ENCODE measurements at regions not wholly inside any gene's neighbourhood (a gene's known extent, or its start where the extent isn't known, plus 50 kb on each side); places are given as distances from the start of the nearest gene placed in this dataset.

DNA sequence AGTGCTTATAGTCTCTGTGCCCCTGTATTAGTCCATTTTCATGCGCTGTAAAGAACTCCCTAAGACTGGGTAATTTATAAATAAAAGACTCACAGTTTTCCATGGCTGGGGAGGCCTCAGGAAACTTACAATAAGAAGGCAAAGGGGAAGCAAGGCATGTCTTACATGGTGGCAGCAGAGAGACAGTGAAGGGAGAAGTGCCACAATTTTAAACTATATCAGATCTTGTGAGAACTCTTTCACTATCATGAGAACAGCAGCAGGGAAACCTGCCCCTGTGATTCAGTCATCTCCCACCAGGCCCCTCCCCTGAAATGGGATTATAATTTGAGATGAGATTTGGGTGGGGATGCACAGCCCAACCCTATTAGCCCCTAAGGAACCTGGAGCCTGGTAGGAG lies 243.2 kb downstream of the EDEM1 start:
- TF ChIP-seq, protein P1, sequence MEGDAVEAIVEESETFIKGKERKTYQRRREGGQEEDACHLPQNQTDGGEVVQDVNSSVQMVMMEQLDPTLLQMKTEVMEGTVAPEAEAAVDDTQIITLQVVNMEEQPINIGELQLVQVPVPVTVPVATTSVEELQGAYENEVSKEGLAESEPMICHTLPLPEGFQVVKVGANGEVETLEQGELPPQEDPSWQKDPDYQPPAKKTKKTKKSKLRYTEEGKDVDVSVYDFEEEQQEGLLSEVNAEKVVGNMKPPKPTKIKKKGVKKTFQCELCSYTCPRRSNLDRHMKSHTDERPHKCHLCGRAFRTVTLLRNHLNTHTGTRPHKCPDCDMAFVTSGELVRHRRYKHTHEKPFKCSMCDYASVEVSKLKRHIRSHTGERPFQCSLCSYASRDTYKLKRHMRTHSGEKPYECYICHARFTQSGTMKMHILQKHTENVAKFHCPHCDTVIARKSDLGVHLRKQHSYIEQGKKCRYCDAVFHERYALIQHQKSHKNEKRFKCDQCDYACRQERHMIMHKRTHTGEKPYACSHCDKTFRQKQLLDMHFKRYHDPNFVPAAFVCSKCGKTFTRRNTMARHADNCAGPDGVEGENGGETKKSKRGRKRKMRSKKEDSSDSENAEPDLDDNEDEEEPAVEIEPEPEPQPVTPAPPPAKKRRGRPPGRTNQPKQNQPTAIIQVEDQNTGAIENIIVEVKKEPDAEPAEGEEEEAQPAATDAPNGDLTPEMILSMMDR (IDR thresholded peaks at IDR 0.05; ENCODE audit: low read depth, low read length, missing control alignments): no peak
- DNase-seq: no peak
- H3K27me3 ChIP-seq (replicated peaks): no peaks in the 10 kb centered on the region
- in situ Hi-C loops (cut with HindIII; ENCODE audit: low pct_ligation_motif_present, low sequenced_read_pairs): no loop called here
- H3K27ac ChIP-seq: no peak overlapping the region
- H3K36me3 ChIP-seq (replicated peaks): no peaks in the 10 kb centered on the region
- no peak overlapping the region for H3K4me3 ChIP-seq (ENCODE audit: low read depth, low read length)

DNA sequence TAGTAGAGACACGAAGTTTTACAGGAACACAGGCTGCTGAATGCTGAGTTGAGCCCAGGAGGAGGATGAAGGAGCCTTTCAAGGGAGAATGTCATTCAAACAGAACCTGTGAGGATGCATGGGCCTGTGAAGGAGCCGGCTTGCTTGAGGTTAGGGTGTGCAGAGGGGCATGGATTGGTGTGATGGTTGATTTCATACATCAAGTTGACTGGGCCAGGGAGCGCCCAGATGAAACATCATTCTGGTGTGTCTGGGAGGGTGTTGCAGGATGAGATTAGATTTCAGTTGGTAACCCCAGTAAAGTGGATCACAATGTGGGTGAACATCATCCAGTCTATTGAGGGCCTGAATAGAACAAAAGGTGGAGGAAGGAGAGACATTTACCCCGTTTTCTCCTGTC lies 243.6 kb downstream of the EDEM1 start:
- Histone ChIP-seq H3K36me3 (replicated peaks) (no peaks in the 10 kb centered on the region), H3K27ac (no peak overlapping the region), H3K4me3 (ENCODE audit: low read depth, low read length) (no peak overlapping the region), H3K27me3 (replicated peaks) (no peaks in the 10 kb centered on the region)
- TF ChIP-seq, protein P1 (IDR thresholded peaks at IDR 0.05; ENCODE audit: low read depth, low read length, missing control alignments): no peak
- in situ Hi-C loops (cut with HindIII; ENCODE audit: low pct_ligation_motif_present, low sequenced_read_pairs): no loop called here
- DNase-seq: no peak

DNA sequence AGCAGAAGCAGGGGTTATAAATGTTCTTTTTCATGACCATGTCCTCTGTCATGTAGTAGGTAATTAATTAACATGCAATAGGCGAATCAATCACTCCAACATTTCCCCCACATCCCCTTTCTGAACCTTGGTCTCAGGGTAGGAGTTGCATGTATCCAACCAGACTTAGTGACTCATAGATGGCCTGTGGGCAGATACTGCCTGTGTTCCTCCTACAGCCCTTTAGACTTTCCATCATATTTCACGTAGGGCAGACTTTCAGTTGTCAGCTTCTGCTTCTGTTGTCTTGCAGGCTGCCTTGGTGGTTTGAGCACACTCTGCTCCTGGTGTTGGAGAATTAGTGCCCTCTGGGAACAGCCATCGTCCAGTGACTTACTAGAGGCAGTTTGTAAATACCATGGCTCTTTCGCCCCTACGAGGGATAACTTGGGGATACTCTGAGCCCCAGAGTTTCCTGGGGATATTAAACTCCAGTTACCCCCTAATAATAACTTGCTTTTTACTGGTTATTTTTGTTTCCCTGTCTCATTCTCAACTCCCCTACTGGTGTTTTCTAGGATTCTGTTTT lies 244.4 kb downstream of the EDEM1 start:
- in situ Hi-C loops (cut with HindIII; ENCODE audit: low pct_ligation_motif_present, low sequenced_read_pairs): no loop called here
- TF ChIP-seq, protein P1 (IDR thresholded peaks at IDR 0.05; ENCODE audit: low read depth, low read length, missing control alignments): no peak
- H3K36me3 ChIP-seq (replicated peaks): no peaks in the 10 kb centered on the region
- no peak for DNase-seq
- no peak overlapping the region for H3K27ac ChIP-seq
- H3K4me3 ChIP-seq (ENCODE audit: low read depth, low read length): no peak overlapping the region
- no peaks in the 10 kb centered on the region for H3K27me3 ChIP-seq (replicated peaks)

DNA sequence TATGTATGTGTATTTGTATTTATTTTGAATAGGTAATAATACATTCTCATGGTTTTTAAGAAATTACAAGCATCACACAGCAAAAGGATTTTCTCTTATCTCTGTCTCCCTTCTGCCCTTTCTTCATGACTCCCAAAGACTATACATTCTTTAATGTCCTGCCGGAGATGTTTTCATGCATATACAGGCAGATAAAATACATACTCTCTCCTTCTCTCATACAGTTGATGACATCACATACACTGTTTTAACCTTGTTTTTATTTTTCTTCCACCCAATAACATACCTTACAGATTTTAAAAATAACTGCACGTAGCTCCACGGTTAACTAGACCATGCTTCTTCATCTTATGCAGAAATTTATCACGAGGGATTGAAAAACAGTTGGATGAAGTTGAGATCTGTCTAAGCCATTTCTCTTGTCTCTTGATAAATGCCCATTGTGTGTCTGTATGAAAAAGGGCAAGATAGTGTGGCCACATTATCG lies 249.8 kb downstream of the EDEM1 start:
- in situ Hi-C loops (cut with HindIII; ENCODE audit: low pct_ligation_motif_present, low sequenced_read_pairs): no loop called here
- TF ChIP-seq, protein P1 (IDR thresholded peaks at IDR 0.05; ENCODE audit: low read depth, low read length, missing control alignments): no peak
- DNase-seq: no peak
- H3K27me3 ChIP-seq (replicated peaks): no peaks in the 10 kb centered on the region
- H3K27ac ChIP-seq: no peak overlapping the region
- no peaks in the 10 kb centered on the region for H3K36me3 ChIP-seq (replicated peaks)
- H3K4me3 ChIP-seq (ENCODE audit: low read depth, low read length): no peak overlapping the region

DNA sequence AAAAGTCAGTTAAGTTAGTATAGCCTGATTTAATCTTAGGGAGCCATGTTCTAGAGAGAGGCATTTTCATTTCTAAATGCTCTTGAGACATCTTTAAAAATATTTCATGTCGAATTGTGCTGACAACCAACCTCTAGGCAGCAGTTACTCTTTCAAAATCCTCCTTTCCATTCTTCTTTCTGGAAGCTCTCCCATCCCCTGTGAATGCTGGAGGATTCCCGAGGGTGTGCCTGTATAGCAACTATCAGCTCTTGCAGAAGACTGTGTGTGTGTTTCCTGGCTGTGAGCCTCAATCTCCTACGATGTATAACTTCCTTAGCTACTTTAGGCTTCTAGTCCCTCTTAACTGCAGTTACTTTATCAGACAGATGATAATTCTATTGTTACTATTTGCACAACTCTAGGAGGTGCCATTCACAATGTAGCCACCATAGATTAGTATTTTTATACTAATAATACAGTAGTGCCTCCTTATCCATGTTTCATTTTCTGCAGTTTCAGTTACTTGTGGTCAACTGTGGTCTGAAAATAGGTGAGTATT lies 250.3 kb downstream of the EDEM1 start:
- H3K36me3 ChIP-seq (replicated peaks): no peaks in the 10 kb centered on the region
- in situ Hi-C loops (cut with HindIII; ENCODE audit: low pct_ligation_motif_present, low sequenced_read_pairs): no loop called here
- DNase-seq: no peak
- TF ChIP-seq, protein P1 (IDR thresholded peaks at IDR 0.05; ENCODE audit: low read depth, low read length, missing control alignments): no peak
- H3K27me3 ChIP-seq (replicated peaks): no peaks in the 10 kb centered on the region
- no peak overlapping the region for H3K4me3 ChIP-seq (ENCODE audit: low read depth, low read length)
- no peak overlapping the region for H3K27ac ChIP-seq

DNA sequence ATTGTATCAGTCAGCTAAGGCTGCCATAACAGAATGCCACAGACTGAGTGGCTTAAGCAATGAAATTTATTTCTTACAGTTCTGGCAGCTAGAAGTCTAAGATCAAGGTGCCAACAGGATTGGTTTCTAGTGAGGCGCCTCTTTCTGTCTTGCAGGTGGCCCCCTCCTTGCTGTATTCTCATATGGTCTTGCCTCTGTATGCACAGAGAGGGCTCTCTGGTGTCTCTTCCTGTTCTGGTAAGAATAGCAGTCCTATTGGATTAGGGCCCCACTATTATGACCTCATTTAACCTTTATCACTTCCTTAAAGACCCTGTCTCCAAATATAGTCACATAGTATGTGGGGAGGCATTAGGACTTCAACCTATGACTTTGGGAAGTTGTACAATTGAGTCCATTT lies 253.9 kb downstream of the EDEM1 start:
- Histone ChIP-seq H3K27me3 (replicated peaks) (no peaks in the 10 kb centered on the region), H3K36me3 (replicated peaks) (no peaks in the 10 kb centered on the region), H3K27ac (no peak overlapping the region), H3K4me3 (ENCODE audit: low read depth, low read length) (no peak overlapping the region)
- in situ Hi-C loops (cut with HindIII; ENCODE audit: low pct_ligation_motif_present, low sequenced_read_pairs): no loop called here
- no peak for DNase-seq
- TF ChIP-seq, protein P1 (IDR thresholded peaks at IDR 0.05; ENCODE audit: low read depth, low read length, missing control alignments): no peak
